Glomerular visceral epithelial cell (primary cell): ENCODE measurements at regions not wholly inside any gene's neighbourhood (a gene's known extent, or its start where the extent isn't known, plus 50 kb on each side); places are given as distances from the start of the nearest gene placed in this dataset.
"Not testable (repeated sequence)": the region's sequence is repeated elsewhere in the genome, so short reads cannot be mapped to it uniquely, and the experiment has no call there.

Source experiments
- DNase-seq: peaks from one replicate; pipeline ENCODE4 v3.0.0-alpha.2; 2016; ENCODE audit errors: extremely low spot score

GRCh38 chr1:121109025-121109424 is 75.1 kb downstream of the FAM72B start:
- DNase-seq: not testable (repeated sequence)

- peak; percentile 43 for DNase-seq
These were observed 67.4 kb downstream of the FAM72B start for GRCh38 chr1:121116522-121117297.

- not testable (repeated sequence) for DNase-seq
These were observed 66.9 kb downstream of the FAM72B start for GRCh38 chr1:121117298-121117611.

- DNase-seq: peak; percentile 22
These were observed 66.3 kb downstream of the FAM72B start for GRCh38 chr1:121117622-121118479.
